ENCODE measurements at regions not wholly inside any gene's neighbourhood (a gene's known extent, or its start where the extent isn't known, plus 50 kb on each side); places are given as distances from the start of the nearest gene placed in this dataset.

DNA sequence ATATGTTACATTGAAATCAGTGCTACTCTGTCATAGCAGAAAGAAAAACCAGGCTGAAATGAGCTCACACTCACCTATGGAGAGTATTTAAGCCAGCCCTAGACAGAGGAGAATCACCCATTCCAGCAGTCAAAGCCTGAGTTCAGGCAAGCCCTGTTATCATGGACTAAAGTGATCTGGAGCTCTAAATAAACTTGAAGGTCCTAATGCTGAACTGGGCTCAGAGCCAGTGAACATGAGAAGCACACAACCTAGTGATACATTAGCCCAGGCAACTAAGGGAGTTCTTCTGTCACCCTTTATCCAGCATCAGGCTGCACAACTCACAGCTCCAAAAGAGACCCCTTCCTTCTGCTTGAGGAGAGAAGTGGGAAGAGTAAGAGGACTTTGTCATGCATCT lies 425.0 kb downstream of the COL12A1 start:
- no peaks in the 10 kb centered on the region for H3K27me3 ChIP-seq
- H3K9me3 ChIP-seq, result no peaks in the 10 kb centered on the region
- DNase-seq (ENCODE audit: extremely low spot score in 2 of 2), result no peak
- H3K27ac ChIP-seq, result no peak overlapping the region
- H3K4me1 ChIP-seq, result no peaks in the 10 kb centered on the region
- H3K36me3 ChIP-seq, result no peaks in the 10 kb centered on the region
- intact Hi-C loops (cut with DNase I), result no loop called here
- no peak for TF ChIP-seq POLR2AphosphoS5 (IDR thresholded peaks at IDR 0.05; ENCODE audit: insufficient read depth in 1 of 2, low read depth in 1 of 2)
- no peak for TF ChIP-seq CTCF (IDR thresholded peaks at IDR 0.05)
- TF ChIP-seq POLR2A (IDR thresholded peaks at IDR 0.05), result no peak
- H3K4me3 ChIP-seq, result no peak overlapping the region

GRCh38 chr6:74768738-74769137 lies 437.1 kb downstream of the COL12A1 start:
- Histone ChIP-seq H3K4me1 (no peaks in the 10 kb centered on the region), H3K36me3 (no peaks in the 10 kb centered on the region), H3K27me3 (no peaks in the 10 kb centered on the region), H3K4me3 (no peak overlapping the region), H3K9me3 (no peaks in the 10 kb centered on the region), H3K27ac (no peak overlapping the region)
- intact Hi-C loops (cut with DNase I), result no loop called here
- TF ChIP-seq POLR2AphosphoS5 (IDR thresholded peaks at IDR 0.05; ENCODE audit: insufficient read depth in 1 of 2, low read depth in 1 of 2), result no peak
- no peak for DNase-seq (ENCODE audit: extremely low spot score in 2 of 2)

- intact Hi-C loops (cut with DNase I), result no loop called here
- Histone ChIP-seq H3K27me3 (no peaks in the 10 kb centered on the region), H3K27ac (no peak overlapping the region), H3K4me1 (no peaks in the 10 kb centered on the region), H3K4me3 (no peak overlapping the region), H3K36me3 (no peaks in the 10 kb centered on the region), H3K9me3 (no peaks in the 10 kb centered on the region)
- DNase-seq (ENCODE audit: extremely low spot score in 2 of 2), result no peak
- TF ChIP-seq POLR2AphosphoS5 (IDR thresholded peaks at IDR 0.05; ENCODE audit: insufficient read depth in 1 of 2, low read depth in 1 of 2), result no peak
- no peak for TF ChIP-seq POLR2A (IDR thresholded peaks at IDR 0.05)
- TF ChIP-seq CTCF (IDR thresholded peaks at IDR 0.05), result no peak
Measured at GRCh38 chr6:74768120-74768519, 437.7 kb downstream of the COL12A1 start.

- TF ChIP-seq POLR2AphosphoS5 (IDR thresholded peaks at IDR 0.05; ENCODE audit: insufficient read depth in 1 of 2, low read depth in 1 of 2), result no peak
- TF ChIP-seq POLR2A (IDR thresholded peaks at IDR 0.05), result no peak
- TF ChIP-seq CTCF (IDR thresholded peaks at IDR 0.05), result no peak
- Histone ChIP-seq H3K4me3 (no peak overlapping the region), H3K4me1 (no peaks in the 10 kb centered on the region), H3K9me3 (no peaks in the 10 kb centered on the region), H3K36me3 (no peaks in the 10 kb centered on the region), H3K27me3 (no peaks in the 10 kb centered on the region), H3K27ac (no peak overlapping the region)
- intact Hi-C loops (cut with DNase I), result no loop called here
- no peak for DNase-seq (ENCODE audit: extremely low spot score in 2 of 2)
Measured at GRCh38 chr6:74765486-74765885, 440.4 kb downstream of the COL12A1 start.

- no peaks in the 10 kb centered on the region for H3K9me3 ChIP-seq
- H3K36me3 ChIP-seq, result no peaks in the 10 kb centered on the region
- no peak for TF ChIP-seq POLR2AphosphoS5 (IDR thresholded peaks at IDR 0.05; ENCODE audit: insufficient read depth in 1 of 2, low read depth in 1 of 2)
- no peak for TF ChIP-seq POLR2A (IDR thresholded peaks at IDR 0.05)
- TF ChIP-seq CTCF (IDR thresholded peaks at IDR 0.05), result no peak
- no peaks in the 10 kb centered on the region for H3K27me3 ChIP-seq
- H3K27ac ChIP-seq, result no peak overlapping the region
- H3K4me1 ChIP-seq, result no peaks in the 10 kb centered on the region
- intact Hi-C loops (cut with DNase I), result no loop called here
- DNase-seq (ENCODE audit: extremely low spot score in 2 of 2), result no peak
- H3K4me3 ChIP-seq, result no peak overlapping the region
Measured at GRCh38 chr6:74764486-74764885, 441.4 kb downstream of the COL12A1 start.

GRCh38 chr6:74762841-74763240 lies 443.0 kb downstream of the COL12A1 start:
- no peaks in the 10 kb centered on the region for H3K27me3 ChIP-seq
- TF ChIP-seq POLR2AphosphoS5 (IDR thresholded peaks at IDR 0.05; ENCODE audit: insufficient read depth in 1 of 2, low read depth in 1 of 2), result no peak
- no peak for TF ChIP-seq CTCF (IDR thresholded peaks at IDR 0.05)
- no peak for TF ChIP-seq POLR2A (IDR thresholded peaks at IDR 0.05)
- H3K9me3 ChIP-seq, result no peaks in the 10 kb centered on the region
- no peaks in the 10 kb centered on the region for H3K36me3 ChIP-seq
- intact Hi-C loops (cut with DNase I), result no loop called here
- no peak overlapping the region for H3K27ac ChIP-seq
- no peaks in the 10 kb centered on the region for H3K4me1 ChIP-seq
- H3K4me3 ChIP-seq, result no peak overlapping the region
- DNase-seq (ENCODE audit: extremely low spot score in 2 of 2), result no peak

Measured in vagina (tissue), 2 donors.